Chondrocyte (in vitro differentiated cells): ENCODE measurements at regions not wholly inside any gene's neighbourhood (a gene's known extent, or its start where the extent isn't known, plus 50 kb on each side); places are given as distances from the start of the nearest gene placed in this dataset.
"Not testable (repeated sequence)": the region's sequence is repeated elsewhere in the genome, so short reads cannot be mapped to it uniquely, and the experiment has no call there.

Experiments
- DNase-seq: peaks from one replicate; pipeline ENCODE4 v3.0.0; 2021; ENCODE audit warnings: mixed read lengths, low spot score
- H3K27ac Mint-ChIP-seq: one replicate; pipeline ENCODE4 v1.8.0; 2021; ENCODE audit warnings: mild to moderate bottlenecking, moderate library complexity, mixed read lengths; ENCODE audit not compliant: unreplicated experiment
- H3K27me3 Mint-ChIP-seq: 2 replicates; pipeline ENCODE4 v1.8.0; 2021; ENCODE audit warnings: low read depth, mixed read lengths
- H3K36me3 Mint-ChIP-seq: 2 replicates; pipeline ENCODE4 v1.8.0; 2021; ENCODE audit warnings: low read depth, mixed read lengths
- H3K4me1 Mint-ChIP-seq: 2 replicates; pipeline ENCODE4 v1.8.0; 2021; ENCODE audit warnings: low read depth, mild to moderate bottlenecking, mixed read lengths
- H3K4me3 Mint-ChIP-seq: one replicate; pipeline ENCODE4 v1.8.0; 2021; ENCODE audit warnings: mild to moderate bottlenecking, moderate library complexity, mixed read lengths; ENCODE audit not compliant: unreplicated experiment
- H3K9me3 Mint-ChIP-seq: 2 replicates; pipeline ENCODE4 v1.8.0; 2021; ENCODE audit warnings: low read depth, mixed read lengths
- CTCF ChIP-seq: fragments of 200-600 bp; sonication (generic); IDR thresholded peaks from 2 replicates; pipeline ENCODE4 v1.5.0; 2021; ENCODE audit warnings: antibody characterized with exemption, mild to moderate bottlenecking, moderate library complexity

GRCh38 chr11:3583476-3583875 is 58.3 kb downstream of the ART5 start:
- not testable (repeated sequence) for H3K4me1 Mint-ChIP-seq, H3K4me3 Mint-ChIP-seq, H3K36me3 Mint-ChIP-seq, H3K27ac Mint-ChIP-seq, H3K9me3 Mint-ChIP-seq, DNase-seq
- H3K27me3 Mint-ChIP-seq = peaks cover 54% of the 10 kb centered on the region

DNA sequence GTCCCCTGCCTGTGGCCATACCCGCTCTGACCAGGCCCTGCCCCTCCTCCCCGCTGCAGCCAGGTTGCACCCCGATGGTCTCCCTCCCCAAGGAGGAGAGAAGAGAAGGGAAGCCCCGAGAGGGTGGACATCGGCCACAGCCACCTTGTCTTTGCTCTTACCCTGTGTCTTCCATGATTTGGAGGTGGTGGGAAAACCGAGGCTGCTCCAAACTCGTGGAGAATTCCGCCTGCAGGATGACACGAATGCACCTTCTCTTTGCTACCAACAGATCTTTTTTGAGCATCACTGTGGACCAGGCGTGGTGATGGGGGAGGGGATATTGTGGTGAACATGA is 60.4 kb downstream of the ART5 start:
- H3K36me3 Mint-ChIP-seq, H3K27ac Mint-ChIP-seq, DNase-seq, H3K4me1 Mint-ChIP-seq, H3K9me3 Mint-ChIP-seq: not testable (repeated sequence)
- peak; percentile 2 for TF ChIP-seq CTCF
- H3K27me3 Mint-ChIP-seq = peaks cover 43% of the 10 kb centered on the region
- H3K4me3 Mint-ChIP-seq = peak overlapping the region; percentile 52

GRCh38 chr11:3580487-3581388 is 61.1 kb downstream of the ART5 start:
- TF ChIP-seq CTCF = peak; percentile 84
- Mint-ChIP-seq H3K4me3 (peak overlapping the region; percentile 61), H3K27me3 (peaks cover 41% of the 10 kb centered on the region), H3K4me1 (peaks cover 15% of the 10 kb centered on the region)
- H3K9me3 Mint-ChIP-seq, H3K36me3 Mint-ChIP-seq, H3K27ac Mint-ChIP-seq, DNase-seq: not testable (repeated sequence)

- H3K4me1 Mint-ChIP-seq = peaks cover 19% of the 10 kb centered on the region
- H3K27me3 Mint-ChIP-seq = peaks cover 39% of the 10 kb centered on the region
- H3K9me3 Mint-ChIP-seq, H3K36me3 Mint-ChIP-seq, DNase-seq, H3K27ac Mint-ChIP-seq: not testable (repeated sequence)
- H3K4me3 Mint-ChIP-seq = peak overlapping the region; percentile 52
These were observed 62.0 kb downstream of the ART5 start for GRCh38 chr11:3579600-3580459.

DNA sequence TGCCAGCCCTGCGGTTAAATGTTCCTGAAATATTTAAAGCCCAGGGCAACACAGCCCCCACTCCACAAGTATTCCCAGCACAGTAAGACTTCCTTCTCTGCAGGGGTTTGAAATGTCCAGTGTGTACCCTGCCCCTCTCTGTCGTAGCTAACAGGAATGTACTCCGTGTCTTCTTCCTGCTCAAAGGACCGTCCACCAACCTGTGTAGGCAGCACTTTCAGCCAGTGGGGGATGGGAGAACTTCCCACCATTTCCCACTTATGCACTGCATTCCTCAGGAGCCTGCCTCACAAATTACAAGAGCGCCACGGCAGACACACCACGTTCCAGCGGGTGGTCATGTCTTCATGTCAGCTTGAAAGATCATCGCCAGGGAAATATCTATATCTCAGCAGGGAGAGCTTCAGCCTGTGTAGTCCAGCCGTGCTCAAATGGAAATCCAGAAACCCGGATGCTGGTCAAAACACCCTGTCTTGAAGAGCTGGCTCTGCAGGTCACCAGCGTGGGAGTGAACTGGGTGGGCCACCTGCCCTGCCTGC is 65.7 kb downstream of the ART5 start:
- peak overlapping the region; percentile 37 for H3K27ac Mint-ChIP-seq
- not testable (repeated sequence) for DNase-seq, H3K36me3 Mint-ChIP-seq, H3K4me3 Mint-ChIP-seq, H3K9me3 Mint-ChIP-seq
- H3K27me3 Mint-ChIP-seq = peaks cover 29% of the 10 kb centered on the region
- peaks cover 15% of the 10 kb centered on the region for H3K4me1 Mint-ChIP-seq

DNA sequence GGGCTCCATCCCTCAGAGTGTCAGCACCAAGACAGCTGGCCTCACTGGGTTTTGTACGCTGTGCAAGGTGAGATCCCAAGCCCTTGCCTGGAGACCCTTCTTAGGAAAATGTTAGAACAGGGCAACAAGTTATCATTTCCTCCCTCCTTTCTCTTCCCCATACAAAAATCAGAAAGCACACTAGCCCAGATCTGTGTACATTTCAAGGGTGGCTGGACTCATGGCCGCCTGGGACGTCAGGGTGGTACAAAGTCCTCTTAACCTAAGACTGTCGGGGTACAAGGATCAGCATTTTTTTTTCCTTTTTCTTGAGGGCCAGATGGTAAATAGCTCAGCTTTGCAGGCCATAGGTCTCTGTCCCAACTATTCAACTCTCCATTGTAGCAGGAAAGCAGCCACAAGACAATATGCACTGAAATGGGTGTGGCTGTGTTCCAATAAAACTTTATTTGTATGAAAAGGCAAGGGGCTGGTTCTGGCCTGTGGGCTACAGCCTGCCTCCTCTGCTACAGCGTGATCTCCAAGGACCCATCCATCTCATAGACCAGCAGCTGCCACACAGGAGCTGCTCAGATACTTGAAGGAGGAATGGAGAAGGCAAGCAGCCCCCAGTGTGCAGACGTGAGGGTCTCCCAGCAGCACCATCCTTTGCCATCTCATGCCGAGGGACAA is 68.7 kb downstream of the ART5 start:
- Mint-ChIP-seq H3K4me1 (peaks cover 12% of the 10 kb centered on the region), H3K27me3 (peaks cover 35% of the 10 kb centered on the region)
- H3K27ac Mint-ChIP-seq, H3K4me3 Mint-ChIP-seq, H3K9me3 Mint-ChIP-seq, DNase-seq, H3K36me3 Mint-ChIP-seq: not testable (repeated sequence)

- not testable (repeated sequence) for H3K9me3 Mint-ChIP-seq, H3K27ac Mint-ChIP-seq, DNase-seq, H3K36me3 Mint-ChIP-seq, H3K4me3 Mint-ChIP-seq
- Mint-ChIP-seq H3K4me1 (peaks cover 12% of the 10 kb centered on the region), H3K27me3 (peaks cover 39% of the 10 kb centered on the region)
These were observed 70.0 kb downstream of the ART5 start for GRCh38 chr11:3571752-3572151.

DNA sequence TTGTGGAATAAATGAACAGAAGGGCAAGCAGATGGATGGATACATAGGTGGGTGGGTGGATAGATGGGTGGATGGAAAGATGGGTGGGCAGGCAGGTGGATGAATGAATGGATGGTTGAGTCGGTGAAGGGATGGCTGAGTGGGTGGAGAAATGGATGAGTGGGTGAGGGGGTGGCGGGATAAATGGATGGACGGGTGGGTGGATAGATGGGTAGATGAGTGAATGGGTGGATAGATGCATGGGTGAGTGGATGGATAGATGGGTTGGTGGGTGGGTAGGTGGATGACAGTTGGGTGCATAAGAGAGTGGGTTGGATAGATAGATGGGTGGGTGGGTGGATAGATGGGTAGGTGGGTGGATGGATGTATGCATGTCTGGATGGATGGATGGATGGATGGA is 76.0 kb downstream of the ART5 start:
- not testable (repeated sequence) for DNase-seq, H3K4me1 Mint-ChIP-seq, H3K4me3 Mint-ChIP-seq, H3K9me3 Mint-ChIP-seq, H3K36me3 Mint-ChIP-seq, H3K27ac Mint-ChIP-seq
- H3K27me3 Mint-ChIP-seq = peaks cover 57% of the 10 kb centered on the region
